GM12878 (cell line): ENCODE measurements at regions not wholly inside any gene's neighbourhood (a gene's known extent, or its start where the extent isn't known, plus 50 kb on each side); places are given as distances from the start of the nearest gene placed in this dataset.

Experiments used
- ATAC-seq: fragments of 200-7000 bp; cut with Tn5 transposase; 3 replicates; pipeline ENCODE4 v1.9.1; 2020; ENCODE audit warnings: mild to moderate bottlenecking, moderate library complexity
- BruUV-seq: library from RNA; stranded (reverse); fragments of 400-500 nt; replicated peaks from 2 replicates; lab custom pipeline; 2021; lab: Mats Ljungman, UMichigan
- CTCF ChIA-PET: fragments of 300-600 bp; sonication (Branson Sonifier 250); formaldehyde crosslinking; extraction: SDS; loops from one replicate; lab custom pipeline; 2021; ENCODE audit warnings: inconsistent platforms; lab: Yijun Ruan, JAX
- POLR2A ChIA-PET: fragments of 350-600 bp; formaldehyde crosslinking; extraction: SDS; loops from one replicate; lab custom pipeline; 2021; ENCODE audit warnings: inconsistent platforms; lab: Charles Lee
- RAD21 ChIA-PET: fragments of 300-600 bp; sonication (Branson Sonifier 250); formaldehyde crosslinking; loops from one replicate; lab custom pipeline; 2023; ENCODE audit warnings: antibody characterized with exemption; ENCODE audit not compliant: unreplicated experiment; lab: Charles Lee
- SMC1A ChIA-PET: fragments of 300-600 bp; sonication (Branson Sonifier 250); formaldehyde crosslinking; loops from one replicate; lab custom pipeline; 2023; ENCODE audit not compliant: unreplicated experiment, uncharacterized antibody; lab: Charles Lee
- DNase-seq: peaks from one replicate; pipeline ENCODE4 v3.0.0-alpha.2; 2011; ENCODE audit warnings: low read depth, low spot score
- FAIRE-seq: peaks from 3 replicates; lab custom pipeline; 2011; peaks lifted over from hg19 to GRCh38; lab: Jason Lieb, UNC
- H2AFZ ChIP-seq: 2 replicates; pipeline ENCODE4 v1.6.0; 2011; ENCODE audit warnings: low read depth, low read length, control low read depth; ENCODE audit not compliant: control insufficient read depth
- H3K27ac ChIP-seq: 2 replicates; pipeline ENCODE4 v1.5.1; 2011; ENCODE audit warnings: control low read depth; ENCODE audit not compliant: control insufficient read depth, insufficient read depth
- H3K27me3 ChIP-seq, 2 experiments: replicated peaks in 1 of 2; 2 replicates each; pipeline versions ENCODE4 v1.6.0 to v1.6.1; 2011; ENCODE audit warnings: low read length in 1 of 2; ENCODE audit not compliant: control insufficient read depth in 2 of 2, insufficient read depth in 2 of 2
- H3K36me3 ChIP-seq, 2 experiments: 2 replicates each; pipeline ENCODE4 v1.5.1; 2011; ENCODE audit warnings: low read length in 1 of 2; ENCODE audit not compliant: control insufficient read depth in 2 of 2, insufficient read depth in 2 of 2
- H3K4me1 ChIP-seq: 2 replicates; pipeline ENCODE4 v1.6.1; 2011; ENCODE audit warnings: mild to moderate bottlenecking, low read length, moderate library complexity, mixed read lengths; ENCODE audit not compliant: control insufficient read depth, insufficient read depth
- H3K4me2 ChIP-seq: 2 replicates; pipeline ENCODE4 v1.6.0; 2011; ENCODE audit warnings: control low read depth; ENCODE audit not compliant: control insufficient read depth, insufficient read depth
- H3K4me3 ChIP-seq: fragments of 200-600 bp; sonication (generic); 2 replicates; pipeline ENCODE4 v1.5.1; 2016
- H3K79me2 ChIP-seq: 2 replicates; pipeline ENCODE4 v1.6.0; 2011; ENCODE audit warnings: low read length; ENCODE audit not compliant: control insufficient read depth, insufficient read depth
- H3K9ac ChIP-seq: 2 replicates; pipeline ENCODE4 v1.8.0; 2011; ENCODE audit warnings: low read length, control low read depth, mixed read lengths; ENCODE audit not compliant: control insufficient read depth, insufficient read depth
- H3K9me3 ChIP-seq: replicated peaks from 3 replicates; pipeline ENCODE4 v1.5.1; 2011; ENCODE audit warnings: mild to moderate bottlenecking, low read length; ENCODE audit not compliant: control insufficient read depth, insufficient read depth
- H4K20me1 ChIP-seq: 2 replicates; pipeline ENCODE4 v1.6.0; 2011; ENCODE audit not compliant: control insufficient read depth, insufficient read depth
- CHD1 ChIP-seq: IDR thresholded peaks from 2 replicates; pipeline ENCODE4 v1.6.1; 2012; ENCODE audit warnings: low read depth, low read length, improper control_type of control experiment
- GABPA ChIP-seq: IDR thresholded peaks from 2 replicates; pipeline ENCODE4 v1.6.1; 2014; ENCODE audit warnings: antibody characterized with exemption, low read depth, mild to moderate bottlenecking, inconsistent platforms
- HDAC6 ChIP-seq: fragments of 200-600 bp; sonication (generic); IDR thresholded peaks from one replicate; pipeline ENCODE4 v1.8.0; 2017; ENCODE audit warnings: antibody characterized with exemption; ENCODE audit not compliant: unreplicated experiment
- JUND ChIP-seq: IDR thresholded peaks from 2 replicates; pipeline ENCODE4 v1.6.1; 2012; ENCODE audit warnings: low read depth, mild to moderate bottlenecking, low read length, improper control_type of control experiment, moderate library complexity
- KLF5 ChIP-seq: fragments of 450-650 bp; IDR thresholded peaks from 2 replicates; pipeline ENCODE4 v1.6.1; 2014; ENCODE audit warnings: mild to moderate bottlenecking; ENCODE audit not compliant: partially characterized antibody
- RELA ChIP-seq: fragments of 450-650 bp; IDR thresholded peaks from 2 replicates; pipeline ENCODE4 v1.8.0; 2014; ENCODE audit warnings: borderline replicate concordance; ENCODE audit not compliant: partially characterized antibody
- TCF3 ChIP-seq: IDR thresholded peaks from 2 replicates; pipeline ENCODE4 v1.6.1; 2012; ENCODE audit warnings: low read depth, mild to moderate bottlenecking, low read length, borderline replicate concordance; ENCODE audit not compliant: insufficient read depth
- WGBS: methylation state at CpG from one replicate; pipeline ENCODE4 v1.1.6; 2016; ENCODE audit warnings: low lambda C conversion rate; ENCODE audit not compliant: insufficient replicate concordance, insufficient coverage; ENCODE audit errors: missing lambda C conversion rate; 5-methylcytosine and 5-hydroxymethylcytosine counted together
- in situ Hi-C: fragments of 300-500 bp; cut with MboI; formaldehyde crosslinking; loops from 9 replicates; pipeline ENCODE4 v1.14.3; 2018; ENCODE audit warnings: mixed read lengths
- intact Hi-C: fragments of 100-400 bp; cut with micrococcal nuclease; formaldehyde crosslinking; loops from one replicate; pipeline ENCODE4 v1.14.2; 2022; ENCODE audit not compliant: unreplicated experiment

- ATAC-seq: no peak
- no peak for TF ChIP-seq RELA
- TF ChIP-seq TCF3: no peak
- TF ChIP-seq, all 136 proteins: peak for 0
- no peaks in the 10 kb centered on the region for H3K9me3 ChIP-seq
- intact Hi-C loops (no loop called here), in situ Hi-C loops (no loop called here)
- FAIRE-seq: no peak
- H2AFZ ChIP-seq: no peak overlapping the region
- no peak for DNase-seq
- WGBS: 29% methylated on average over 9 of the region's 9 CpGs
- H3K27ac ChIP-seq: no peak overlapping the region
- POLR2A ChIA-PET: no interaction called here
- CTCF ChIA-PET: no interaction called here
- no TSS peak for BruUV-seq
- H4K20me1 ChIP-seq: no peaks in the 10 kb centered on the region
- no peaks in the 10 kb centered on the region for H3K27me3 ChIP-seq
- RAD21 ChIA-PET: no interaction called here
- no peaks in the 10 kb centered on the region for H3K36me3 ChIP-seq
- no peaks in the 10 kb centered on the region for H3K79me2 ChIP-seq
- H3K9ac ChIP-seq: no peak overlapping the region
- no peak overlapping the region for H3K4me3 ChIP-seq
- H3K4me2 ChIP-seq: no peak overlapping the region
- no peaks in the 10 kb centered on the region for H3K4me1 ChIP-seq
- SMC1A ChIA-PET: no interaction called here
Observed at GRCh38 chrX:8906299-8906938, 105.2 kb upstream of the FAM9A start.

DNA sequence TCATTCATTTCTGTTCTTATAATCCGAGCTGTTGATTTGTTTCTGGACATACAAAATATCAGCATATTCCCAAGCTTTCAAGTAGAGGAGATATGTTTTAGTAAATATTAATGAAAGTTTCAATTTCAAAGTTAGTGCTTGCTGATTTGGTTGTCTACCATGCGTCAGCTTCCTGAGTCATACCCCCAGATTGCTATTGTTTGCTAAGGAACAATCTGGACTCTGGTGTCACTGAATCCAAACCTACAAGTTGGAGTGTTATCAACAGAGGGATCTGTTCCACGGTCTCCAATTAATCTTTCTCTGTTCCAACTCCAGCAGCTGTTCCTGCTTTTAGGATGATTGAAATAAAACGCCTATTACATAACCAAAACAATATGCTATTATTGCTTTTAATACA is 96.1 kb upstream of the FAM9A start:
- SMC1A ChIA-PET: interaction anchor here (1.1 kb wide), 1 partner anchor 141 kb away, joined by 3 read pairs; no protein-coding TSS in a partner anchor
- no peak overlapping the region for H3K9ac ChIP-seq
- no peak for DNase-seq
- TF ChIP-seq KLF5 (no peak), JUND (no peak), GABPA (no peak), CHD1 (no peak), HDAC6 (no peak)
- TF ChIP-seq, all 136 proteins: peak for 0
- POLR2A ChIA-PET: no interaction called here
- no peak for FAIRE-seq
- CTCF ChIA-PET: no interaction called here
- no peaks in the 10 kb centered on the region for H4K20me1 ChIP-seq
- RAD21 ChIA-PET: no interaction called here
- no TSS peak for BruUV-seq
- no peaks in the 10 kb centered on the region for H3K79me2 ChIP-seq
- H3K4me3 ChIP-seq: no peak overlapping the region
- H3K27ac ChIP-seq: no peak overlapping the region
- no peaks in the 10 kb centered on the region for H3K36me3 ChIP-seq
- in situ Hi-C loops: no loop called here
- H3K27me3 ChIP-seq: no peaks in the 10 kb centered on the region
- H3K9me3 ChIP-seq: no peaks in the 10 kb centered on the region
- ATAC-seq: no peak
- WGBS: 13% methylated on average over 4 of the region's 4 CpGs
- H2AFZ ChIP-seq: no peak overlapping the region
- intact Hi-C loops: no loop called here
- no peak overlapping the region for H3K4me2 ChIP-seq
- no peaks in the 10 kb centered on the region for H3K4me1 ChIP-seq
